ENCODE measurements at regions not wholly inside any gene's neighbourhood (a gene's known extent, or its start where the extent isn't known, plus 50 kb on each side); places are given as distances from the start of the nearest gene placed in this dataset.

DNA sequence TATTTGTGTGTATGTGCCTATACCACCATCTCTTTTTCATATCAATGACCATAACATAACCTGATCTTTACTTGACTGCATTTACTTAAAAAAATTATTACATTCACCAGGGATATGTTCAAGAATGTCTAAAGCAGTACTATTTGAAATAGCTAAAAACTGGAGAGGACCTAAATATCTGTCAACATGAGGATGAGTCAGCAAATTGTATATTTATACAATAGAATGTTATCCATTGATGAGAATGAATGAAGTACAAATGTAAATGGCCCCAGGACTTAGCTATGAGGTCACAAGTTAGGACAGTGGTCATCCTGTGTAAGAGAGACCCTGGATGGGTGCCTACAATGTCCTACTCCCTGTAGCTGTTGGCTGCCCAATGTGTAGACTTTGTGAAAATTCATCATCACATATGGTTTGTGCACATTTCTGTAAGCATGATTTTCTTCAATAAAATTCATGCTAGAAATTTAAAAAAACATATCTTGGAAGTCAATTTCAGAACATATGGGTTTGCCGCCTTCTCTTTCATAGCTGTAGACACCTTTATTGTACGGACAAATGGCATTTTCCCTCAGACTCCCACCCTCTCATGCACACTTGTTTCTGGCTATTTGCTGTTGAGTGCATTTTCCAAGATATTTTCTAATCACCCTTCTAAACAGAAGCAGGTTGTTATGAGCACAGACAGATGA, 202.4 kb downstream of the CDH26 start:
- no peaks in the 10 kb centered on the region for H3K9me3 ChIP-seq
- no peak for ATAC-seq
- WGBS, 3 donors = 89 to 95% (median 92%) methylated on average over 2 of the region's 2 CpGs

DNA sequence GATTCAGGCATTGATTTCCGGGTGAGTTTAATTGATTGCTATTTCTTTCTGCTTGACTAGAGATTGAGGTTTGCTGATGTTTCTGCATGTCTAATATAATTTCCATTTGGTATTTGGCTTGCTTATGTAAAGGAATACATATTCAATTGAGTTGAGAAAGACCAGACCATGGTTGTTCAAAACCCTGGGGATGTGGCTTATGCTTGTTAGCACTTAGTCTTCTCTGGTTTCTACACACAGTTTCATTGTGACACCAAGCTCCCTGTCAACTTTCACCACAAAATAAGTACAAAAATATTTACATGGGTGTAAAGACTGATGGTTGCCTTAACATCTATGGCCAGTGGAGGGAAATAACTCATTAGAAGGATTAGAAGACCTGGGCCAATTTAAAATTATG, 209.6 kb downstream of the CDH26 start:
- H3K4me3 ChIP-seq = no peak overlapping the region
- H3K36me3 ChIP-seq (ENCODE audit: insufficient read depth in 1 of 2, low read depth in 1 of 2) = no peaks in the 10 kb centered on the region
- ATAC-seq = no peak
- TF ChIP-seq, protein P1, sequence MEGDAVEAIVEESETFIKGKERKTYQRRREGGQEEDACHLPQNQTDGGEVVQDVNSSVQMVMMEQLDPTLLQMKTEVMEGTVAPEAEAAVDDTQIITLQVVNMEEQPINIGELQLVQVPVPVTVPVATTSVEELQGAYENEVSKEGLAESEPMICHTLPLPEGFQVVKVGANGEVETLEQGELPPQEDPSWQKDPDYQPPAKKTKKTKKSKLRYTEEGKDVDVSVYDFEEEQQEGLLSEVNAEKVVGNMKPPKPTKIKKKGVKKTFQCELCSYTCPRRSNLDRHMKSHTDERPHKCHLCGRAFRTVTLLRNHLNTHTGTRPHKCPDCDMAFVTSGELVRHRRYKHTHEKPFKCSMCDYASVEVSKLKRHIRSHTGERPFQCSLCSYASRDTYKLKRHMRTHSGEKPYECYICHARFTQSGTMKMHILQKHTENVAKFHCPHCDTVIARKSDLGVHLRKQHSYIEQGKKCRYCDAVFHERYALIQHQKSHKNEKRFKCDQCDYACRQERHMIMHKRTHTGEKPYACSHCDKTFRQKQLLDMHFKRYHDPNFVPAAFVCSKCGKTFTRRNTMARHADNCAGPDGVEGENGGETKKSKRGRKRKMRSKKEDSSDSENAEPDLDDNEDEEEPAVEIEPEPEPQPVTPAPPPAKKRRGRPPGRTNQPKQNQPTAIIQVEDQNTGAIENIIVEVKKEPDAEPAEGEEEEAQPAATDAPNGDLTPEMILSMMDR (IDR thresholded peaks at IDR 0.05) = no peak
- intact Hi-C loops (cut with DNase I) = no loop called here
- no peak for DNase-seq
- H3K9me3 ChIP-seq = no peaks in the 10 kb centered on the region
- H3K27me3 ChIP-seq (ENCODE audit: insufficient read depth in 3 of 3, low read length in 2 of 3) = no peaks in the 10 kb centered on the region
- no peak overlapping the region for H3K27ac ChIP-seq
- H3K4me1 ChIP-seq = no peaks in the 10 kb centered on the region
- 85 to 100% (median 92%) methylated on average over 1 of the region's 1 CpG for WGBS, 3 donors

More for the DNA sequence above, 202.4 kb downstream of the CDH26 start:
- no peak overlapping the region for H3K27ac ChIP-seq
- intact Hi-C loops (cut with DNase I) = no loop called here
- H3K4me3 ChIP-seq = no peak overlapping the region
- no peaks in the 10 kb centered on the region for H3K36me3 ChIP-seq (ENCODE audit: insufficient read depth in 1 of 2, low read depth in 1 of 2)
- H3K4me1 ChIP-seq = no peaks in the 10 kb centered on the region
- DNase-seq = no peak
- TF ChIP-seq, protein P1 (IDR thresholded peaks at IDR 0.05) = no peak
- no peaks in the 10 kb centered on the region for H3K27me3 ChIP-seq (ENCODE audit: insufficient read depth in 3 of 3, low read length in 2 of 3)

DNA sequence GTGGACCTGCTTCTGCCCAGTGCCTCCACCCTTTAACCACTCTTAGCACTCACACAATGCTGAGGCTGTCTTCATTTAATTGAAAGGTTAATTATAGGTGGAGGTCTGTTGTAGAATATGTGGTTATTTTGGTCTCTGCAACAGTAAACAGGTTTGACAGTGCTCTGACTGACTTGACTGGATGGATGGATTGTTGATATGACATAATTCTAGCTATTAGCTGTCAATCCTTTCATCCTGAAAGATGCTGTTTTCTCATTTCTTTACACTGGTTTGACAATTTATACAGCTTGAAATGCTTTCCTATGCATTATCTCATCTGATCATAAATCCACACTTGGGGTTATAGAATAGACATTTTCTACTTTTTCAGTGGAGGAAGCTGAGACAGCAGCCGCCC, 210.7 kb downstream of the CDH26 start:
- DNase-seq = no peak
- no peaks in the 10 kb centered on the region for H3K9me3 ChIP-seq
- no peak overlapping the region for H3K27ac ChIP-seq
- no peaks in the 10 kb centered on the region for H3K36me3 ChIP-seq (ENCODE audit: insufficient read depth in 1 of 2, low read depth in 1 of 2)
- intact Hi-C loops (cut with DNase I) = no loop called here
- TF ChIP-seq, protein P1 (IDR thresholded peaks at IDR 0.05) = no peak
- no peaks in the 10 kb centered on the region for H3K4me1 ChIP-seq
- H3K4me3 ChIP-seq = no peak overlapping the region
- 81 to 95% (median 81%) methylated on average over 1 of the region's 1 CpG for WGBS, 3 donors
- no peaks in the 10 kb centered on the region for H3K27me3 ChIP-seq (ENCODE audit: insufficient read depth in 3 of 3, low read length in 2 of 3)
- no peak for ATAC-seq

GRCh38 chr20:60170116-60170515, 211.9 kb downstream of the CDH26 start:
- Histone ChIP-seq H3K4me3 (no peak overlapping the region), H3K9me3 (no peaks in the 10 kb centered on the region), H3K27ac (no peak overlapping the region), H3K27me3 (ENCODE audit: insufficient read depth in 3 of 3, low read length in 2 of 3) (no peaks in the 10 kb centered on the region), H3K36me3 (ENCODE audit: insufficient read depth in 1 of 2, low read depth in 1 of 2) (no peaks in the 10 kb centered on the region), H3K4me1 (no peaks in the 10 kb centered on the region)
- 79 to 86% (median 80%) methylated on average over 3 of the region's 3 CpGs for WGBS, 3 donors
- TF ChIP-seq, protein P1 (IDR thresholded peaks at IDR 0.05) = no peak
- DNase-seq (no peak), ATAC-seq (no peak)
- intact Hi-C loops (cut with DNase I) = no loop called here

DNA sequence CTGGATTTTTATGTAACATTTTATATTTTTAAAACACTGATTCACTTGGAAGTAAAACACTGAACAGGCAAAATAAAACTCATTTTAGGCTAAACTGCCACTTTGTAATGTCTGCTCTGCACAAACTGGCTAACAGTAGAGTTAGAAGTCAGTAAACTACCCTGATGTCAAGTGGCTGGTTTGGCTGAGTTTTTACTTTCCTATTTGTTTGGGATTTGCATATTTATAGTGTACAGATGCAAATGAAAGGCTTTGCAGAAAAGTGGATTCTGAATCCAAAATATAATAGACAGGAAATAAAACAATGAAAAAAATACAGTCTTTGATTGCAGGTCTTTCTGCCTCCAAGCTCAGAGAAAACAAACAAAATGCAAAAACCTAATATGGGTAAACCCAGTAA, 213.1 kb downstream of the CDH26 start:
- TF ChIP-seq, protein P1 (IDR thresholded peaks at IDR 0.05) = no peak
- no peak overlapping the region for H3K4me3 ChIP-seq
- ATAC-seq = no peak

More for the DNA sequence above, 213.1 kb downstream of the CDH26 start:
- Histone ChIP-seq H3K36me3 (ENCODE audit: insufficient read depth in 1 of 2, low read depth in 1 of 2) (no peaks in the 10 kb centered on the region), H3K27me3 (ENCODE audit: insufficient read depth in 3 of 3, low read length in 2 of 3) (no peaks in the 10 kb centered on the region), H3K9me3 (no peaks in the 10 kb centered on the region), H3K4me1 (no peaks in the 10 kb centered on the region), H3K27ac (no peak overlapping the region)
- intact Hi-C loops (cut with DNase I) = no loop called here
- no peak for DNase-seq
